Head of caudate nucleus (tissue), 42 donors: ENCODE measurements at regions not wholly inside any gene's neighbourhood (a gene's known extent, or its start where the extent isn't known, plus 50 kb on each side); places are given as distances from the start of the nearest gene placed in this dataset.
"Not testable (repeated sequence)": the region's sequence is repeated elsewhere in the genome, so short reads cannot be mapped to it uniquely, and the experiment has no call there.

Experiments used
- DNase-seq, 42 donors: peaks; one replicate each; pipeline versions ENCODE4 v3.0.0 to v3.0.0-alpha.2; 2020 to 2021; ENCODE audit warnings: mixed read lengths in 7 of 42
- intact Hi-C: fragments of 100-400 bp; cut with DNase I; formaldehyde crosslinking; loops from one replicate; pipeline ENCODE4 v1.15.0; 2022

- intact Hi-C loops: no loop called here
- no peak for DNase-seq
Observed at GRCh38 chr15:99842071-99842470, 108.8 kb upstream of the LYSMD4 start.

DNA sequence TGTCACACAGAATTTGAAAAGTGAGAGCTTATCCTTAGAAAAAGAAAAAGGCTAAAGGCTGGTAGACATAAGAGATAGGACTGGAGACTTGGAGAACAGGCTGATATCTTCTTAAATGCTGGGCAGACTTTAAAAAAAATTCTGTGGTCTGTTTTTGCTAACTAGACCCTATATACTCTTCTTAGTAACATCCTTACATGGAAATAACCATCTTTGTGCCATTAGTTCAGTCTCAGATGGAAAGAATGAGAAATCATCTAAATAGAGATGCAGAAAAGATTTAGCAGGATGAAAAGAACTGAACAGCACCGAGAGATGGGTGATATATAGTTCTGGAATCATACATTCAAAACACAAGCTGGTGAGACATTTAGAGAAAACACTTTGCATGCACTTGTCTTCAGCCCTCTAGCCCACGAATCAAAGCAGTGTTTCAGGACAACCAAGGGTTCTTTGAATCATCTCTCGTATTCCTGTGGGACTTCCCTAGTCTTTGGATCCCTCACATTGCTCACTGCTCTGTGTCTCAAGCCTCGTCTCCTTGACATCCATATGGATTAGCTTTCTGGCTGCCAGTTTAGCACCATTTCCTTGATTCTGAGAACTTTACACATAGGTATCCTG, 93.0 kb upstream of the LYSMD4 start:
- intact Hi-C loops: no loop called here
- DNase-seq: no peak

DNA sequence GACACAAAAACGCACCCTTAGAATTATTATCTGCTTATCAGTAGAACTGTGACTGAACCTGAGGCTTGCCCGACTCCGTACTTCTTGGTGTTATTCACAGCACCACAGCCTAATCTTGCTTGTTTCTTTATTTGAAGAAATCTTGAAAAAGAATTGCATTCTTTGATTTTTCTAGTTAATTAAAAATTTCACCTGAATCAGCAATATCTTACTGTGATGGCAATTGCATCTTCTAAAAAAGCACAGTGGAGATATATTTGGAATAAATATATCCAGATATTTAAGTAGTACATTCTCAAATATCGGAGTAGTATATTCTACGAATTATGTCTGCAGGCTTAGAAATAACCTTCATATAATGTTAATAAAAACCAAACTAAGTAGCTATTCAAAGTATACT, 90.1 kb upstream of the LYSMD4 start:
- no peak for DNase-seq
- intact Hi-C loops: no loop called here

DNA sequence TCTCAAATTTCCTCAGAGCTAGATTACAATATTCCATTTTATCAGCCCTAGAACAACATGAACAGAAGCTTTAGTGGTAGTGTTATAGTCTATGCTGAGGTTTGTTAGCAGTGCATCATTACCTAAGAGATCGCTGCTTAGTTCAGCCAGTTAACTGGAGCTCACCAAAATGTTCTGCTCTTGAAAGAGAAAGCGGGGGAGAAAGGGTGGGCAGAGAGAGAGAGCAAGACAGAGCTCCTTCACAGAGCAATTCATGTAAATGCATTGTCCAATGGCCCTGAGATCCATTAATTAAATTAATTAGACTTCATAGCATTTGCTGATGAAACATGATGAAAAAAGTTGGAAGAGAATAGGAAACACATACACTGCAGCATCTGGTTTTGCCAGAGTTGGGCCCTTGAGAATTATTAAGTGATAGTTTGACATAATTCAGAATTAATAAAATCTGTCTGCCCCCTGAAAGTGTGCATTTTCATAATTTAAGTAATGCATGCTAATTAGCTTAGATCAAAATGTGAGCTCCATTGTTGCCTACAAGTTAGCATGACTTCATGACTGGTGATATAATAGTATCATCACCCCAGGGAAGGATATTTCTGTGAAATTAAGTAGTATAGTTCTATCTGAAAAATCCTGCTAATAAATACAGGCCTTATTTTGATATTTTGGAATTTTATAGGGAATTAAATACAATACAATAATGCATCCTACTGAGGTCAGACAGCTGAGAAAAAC, 86.9 kb upstream of the LYSMD4 start:
- DNase-seq: no peak
- intact Hi-C loops: no loop called here

- no peak for DNase-seq
- intact Hi-C loops: no loop called here
Observed at GRCh38 chr15:99818872-99819271, 85.6 kb upstream of the LYSMD4 start.

GRCh38 chr15:99816862-99817261, 83.6 kb upstream of the LYSMD4 start:
- intact Hi-C loops, DNase-seq: not testable (repeated sequence)

DNA sequence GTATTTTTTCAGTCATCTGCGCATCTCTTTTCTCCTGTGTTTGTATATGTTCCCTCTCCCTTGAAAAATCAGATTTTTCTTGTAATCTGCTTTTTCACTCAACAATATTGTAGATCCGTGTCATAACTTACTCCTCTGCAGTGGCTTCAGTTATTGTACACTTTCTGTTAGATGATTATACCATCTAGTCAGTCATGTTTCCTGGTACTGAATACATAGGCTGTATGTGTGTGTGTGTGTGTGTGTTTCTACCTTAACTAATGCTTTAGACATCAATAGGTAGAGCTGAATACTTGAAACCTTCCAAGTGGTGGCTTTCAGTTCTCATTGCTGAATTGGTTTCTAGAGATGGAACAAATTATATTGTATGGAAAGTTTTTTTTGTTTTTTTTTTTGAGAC, 77.4 kb upstream of the LYSMD4 start:
- DNase-seq, intact Hi-C loops: not testable (repeated sequence)

GRCh38 chr15:99799854-99800250, 66.6 kb upstream of the LYSMD4 start:
- DNase-seq, intact Hi-C loops: not testable (repeated sequence)

DNA sequence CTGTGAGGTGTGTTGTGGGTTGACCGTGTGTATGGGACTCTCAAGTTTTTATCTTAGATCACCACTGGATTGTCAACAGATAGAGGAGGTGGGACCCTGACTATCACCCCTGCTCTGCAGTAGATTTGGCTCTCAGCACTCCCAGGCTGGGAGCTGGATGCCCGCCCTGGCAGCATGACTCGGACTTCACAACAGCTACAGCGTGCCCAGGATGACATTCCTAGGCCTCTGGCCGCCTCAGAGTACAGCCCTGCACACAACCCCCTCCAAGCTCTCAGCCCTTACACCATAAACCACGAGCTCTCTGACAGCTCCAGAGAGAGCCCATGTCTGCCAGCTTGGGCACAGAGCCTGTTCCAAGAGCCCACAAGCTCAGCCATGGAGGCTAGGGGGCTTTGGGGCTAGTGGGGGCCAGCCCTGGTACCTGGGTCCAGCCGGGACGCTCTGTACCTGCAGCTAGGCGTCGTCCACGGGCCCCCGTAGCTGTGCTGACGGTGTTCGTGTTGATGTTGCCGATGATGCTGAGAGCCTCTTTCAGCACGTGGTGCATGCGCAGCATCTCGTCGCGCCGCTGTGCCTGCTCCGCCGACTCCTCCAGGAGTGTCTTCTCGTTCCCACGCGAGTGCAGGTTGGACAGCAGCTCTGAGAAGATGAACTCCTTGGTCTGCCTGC, 66.1 kb upstream of the LYSMD4 start:
- peak in 1 of 42 donors; percentile 11 for DNase-seq
- intact Hi-C loops: not testable (repeated sequence)

DNA sequence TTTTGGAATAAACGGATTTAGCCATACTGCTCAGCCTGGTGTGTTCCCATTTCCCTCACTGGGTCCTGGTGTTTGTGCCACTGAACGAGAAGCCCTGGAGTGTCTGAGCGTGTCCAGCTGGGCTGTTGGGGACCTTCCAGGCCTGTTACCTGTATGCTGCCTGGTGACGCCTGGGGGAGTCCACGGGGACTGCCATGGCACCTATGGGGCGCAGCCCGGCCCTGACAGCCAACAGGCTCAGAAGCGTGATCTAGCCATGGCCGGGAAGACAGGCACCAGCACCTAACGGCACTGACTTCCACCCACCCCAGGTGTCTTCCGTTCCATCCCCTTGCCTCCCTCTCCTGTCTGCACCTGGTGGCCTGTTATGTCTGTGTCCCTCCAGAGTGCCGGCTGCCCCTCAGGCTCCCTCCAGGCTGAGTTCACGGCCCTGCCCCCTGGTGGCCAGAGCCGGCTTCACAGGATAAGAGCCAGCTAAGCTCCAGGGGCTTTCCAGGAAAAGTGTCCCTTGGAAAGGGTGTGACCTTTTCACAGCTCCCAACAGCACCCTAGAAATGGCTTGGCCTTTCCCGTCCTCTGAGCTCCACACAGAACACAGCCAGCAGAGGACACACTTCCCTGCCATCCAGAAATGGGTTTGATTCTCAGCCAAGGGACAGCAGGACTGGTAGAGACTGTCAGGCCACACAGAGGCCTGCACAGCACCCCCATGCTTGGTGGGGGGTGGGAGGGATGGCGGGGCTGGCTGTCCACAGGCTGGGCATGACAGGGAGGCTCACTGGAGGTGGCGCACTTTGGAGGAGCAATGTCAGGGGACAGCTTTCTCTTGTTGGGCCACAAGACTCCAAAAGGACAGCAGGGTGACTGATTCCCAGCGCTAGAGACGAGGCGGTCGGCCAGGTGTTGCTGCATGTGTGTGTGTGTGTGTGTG, 64.0 kb upstream of the LYSMD4 start:
- intact Hi-C loops: not testable (repeated sequence)

DNA sequence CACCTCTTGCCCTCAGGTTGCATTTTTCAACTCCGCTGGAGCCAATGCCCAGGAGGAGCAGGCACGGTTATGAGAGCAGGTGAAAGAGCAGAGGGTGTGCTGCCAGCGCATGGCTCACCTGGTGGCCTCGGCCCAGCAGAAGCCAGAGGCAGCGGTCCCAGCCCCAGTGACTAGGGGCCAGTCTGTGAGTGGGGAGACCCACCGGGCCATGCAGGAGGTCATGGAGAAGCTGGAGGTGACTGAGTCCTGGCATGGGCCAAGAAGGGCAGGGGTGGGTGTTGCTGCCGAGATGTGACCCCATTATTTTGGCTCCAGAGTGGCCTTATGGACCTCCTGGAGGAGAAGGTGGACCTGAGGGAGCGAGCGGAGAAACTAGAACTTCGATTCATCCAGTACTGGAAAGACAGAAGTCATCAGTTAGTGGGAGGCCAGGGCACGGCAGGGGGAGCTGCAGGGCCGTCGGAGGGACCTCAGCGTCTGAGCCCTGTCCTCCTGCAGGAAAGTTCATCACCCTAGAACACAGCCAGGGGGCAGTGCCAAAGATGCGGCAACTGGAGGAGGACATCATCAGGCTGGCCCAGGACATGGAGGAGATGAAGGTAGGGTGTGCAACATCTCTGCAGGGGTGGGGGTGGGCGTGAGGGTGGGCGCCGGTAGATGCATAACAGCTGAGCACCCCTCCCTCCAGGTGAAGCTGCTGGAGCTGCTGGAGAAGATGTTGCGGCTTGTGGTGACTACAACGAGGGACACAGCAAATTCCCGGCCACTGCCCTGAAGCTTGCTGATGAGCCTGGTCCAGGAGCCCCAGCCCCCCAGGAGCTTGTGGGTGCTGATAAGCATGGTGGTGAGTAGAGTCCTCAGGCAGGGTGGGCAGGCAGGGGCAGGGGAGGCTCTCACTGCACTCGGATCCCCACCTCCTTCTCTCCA, 58.9 kb upstream of the LYSMD4 start:
- intact Hi-C loops: not testable (repeated sequence)

More for the DNA sequence above, 64.0 kb upstream of the LYSMD4 start:
- DNase-seq: not testable (repeated sequence)

DNA sequence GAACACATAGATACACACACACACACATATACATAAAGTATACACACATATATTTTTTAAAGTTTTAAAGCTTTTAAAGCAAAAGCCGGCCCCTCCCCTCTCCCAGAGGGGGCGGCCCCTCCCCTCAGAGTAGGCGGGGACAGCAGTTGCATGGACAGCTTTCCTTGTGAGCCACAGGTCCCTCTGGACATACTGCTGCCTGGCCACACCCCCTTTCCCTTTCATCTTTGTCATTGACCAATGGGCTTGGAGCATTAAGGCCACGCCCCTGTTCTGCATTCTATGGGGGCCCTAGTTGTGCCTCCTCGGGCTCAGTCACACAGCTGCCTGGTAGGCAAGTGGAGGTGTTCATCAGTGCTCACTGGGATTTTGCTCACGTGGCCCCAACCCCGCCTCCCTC, 57.5 kb upstream of the LYSMD4 start:
- DNase-seq, intact Hi-C loops: not testable (repeated sequence)

More for the DNA sequence above, 58.9 kb upstream of the LYSMD4 start:
- DNase-seq: not testable (repeated sequence)

- no peak for DNase-seq
- intact Hi-C loops: no loop called here
Observed at GRCh38 chr15:99788156-99788555, 54.9 kb upstream of the LYSMD4 start.

- intact Hi-C loops, DNase-seq: not testable (repeated sequence)
Observed at GRCh38 chr15:99784800-99785199, 51.6 kb upstream of the LYSMD4 start.

DNA sequence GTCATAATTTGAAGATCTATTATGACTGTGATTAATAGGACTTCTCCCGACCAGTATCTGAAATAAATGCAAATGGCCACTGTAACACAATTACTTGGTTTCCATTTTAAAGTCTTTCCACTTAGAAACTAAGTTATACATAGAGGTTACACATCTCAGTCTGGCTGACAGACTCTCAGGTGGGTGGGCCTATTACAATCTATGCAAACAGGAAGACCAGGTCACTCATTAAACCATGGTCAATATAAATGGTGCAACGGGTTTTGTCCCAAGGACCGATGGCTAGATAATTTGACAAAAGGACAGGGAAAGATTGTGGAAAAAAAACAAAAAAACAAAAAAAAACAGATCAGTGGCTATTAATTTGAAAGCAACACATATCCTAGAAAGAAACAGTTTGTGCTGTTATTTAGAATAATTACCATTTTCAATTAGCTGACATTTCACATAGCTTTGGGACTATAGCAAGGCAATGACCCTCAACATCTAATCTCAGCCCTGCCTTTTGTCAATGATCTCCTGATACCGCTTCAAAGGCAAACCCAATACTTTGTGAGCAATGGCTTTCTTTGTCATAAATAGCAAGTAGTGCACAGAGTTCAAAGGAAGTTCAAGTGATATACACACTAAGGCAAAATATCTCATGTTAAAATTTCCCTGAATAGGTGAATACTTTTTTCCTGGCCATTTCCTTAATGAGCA, 50.8 kb upstream of the LYSMD4 start:
- DNase-seq, intact Hi-C loops: not testable (repeated sequence)
